DMS 273 (cell line): ENCODE measurements at regions not wholly inside any gene's neighbourhood (a gene's known extent, or its start where the extent isn't known, plus 50 kb on each side); places are given as distances from the start of the nearest gene placed in this dataset.
A peak's percentile ranks its signal among the peaks of the same experiment; 100 is the strongest.

Experiments used
- DNase-seq: peaks from one replicate; lab custom pipeline; 2025; ENCODE audit not compliant: unreplicated experiment; lab: John Stamatoyannopoulos, UW

- DNase-seq = peak; percentile 2
Measured at GRCh38 chr9:18137815-18138214, 336.1 kb upstream of the ADAMTSL1 start.

DNA sequence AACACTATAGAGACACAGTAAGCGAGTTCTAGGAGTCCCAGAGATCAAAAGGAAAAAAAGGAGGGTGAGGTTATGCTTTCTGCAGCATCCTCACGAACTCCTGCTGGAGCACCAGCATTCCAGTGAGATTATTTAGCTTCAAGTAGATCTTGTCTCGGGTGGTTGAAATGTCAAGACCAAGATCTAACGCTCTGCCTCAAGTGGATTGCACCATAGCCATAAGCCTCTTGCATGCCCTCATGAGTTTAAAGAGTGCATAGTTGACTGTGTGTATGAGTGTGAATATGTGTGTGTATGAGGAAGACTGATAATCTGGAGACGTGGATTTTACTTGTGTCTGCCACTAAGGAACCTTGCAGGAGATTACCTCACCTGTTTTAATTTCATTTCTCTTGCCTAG lies 335.3 kb upstream of the ADAMTSL1 start:
- DNase-seq = no peak

GRCh38 chr9:18141681-18142080 lies 332.3 kb upstream of the ADAMTSL1 start:
- no peak for DNase-seq

GRCh38 chr9:18143073-18143745 lies 330.7 kb upstream of the ADAMTSL1 start:
- peak; percentile 32 for DNase-seq

- DNase-seq = no peak
Measured at GRCh38 chr9:18146329-18146728, 327.6 kb upstream of the ADAMTSL1 start.

- DNase-seq = no peak
Measured at GRCh38 chr9:18149471-18150011, 324.4 kb upstream of the ADAMTSL1 start.

- no peak for DNase-seq
Measured at GRCh38 chr9:18154661-18155060, 319.3 kb upstream of the ADAMTSL1 start.

- no peak for DNase-seq
Measured at GRCh38 chr9:18159254-18159653, 314.7 kb upstream of the ADAMTSL1 start.

DNA sequence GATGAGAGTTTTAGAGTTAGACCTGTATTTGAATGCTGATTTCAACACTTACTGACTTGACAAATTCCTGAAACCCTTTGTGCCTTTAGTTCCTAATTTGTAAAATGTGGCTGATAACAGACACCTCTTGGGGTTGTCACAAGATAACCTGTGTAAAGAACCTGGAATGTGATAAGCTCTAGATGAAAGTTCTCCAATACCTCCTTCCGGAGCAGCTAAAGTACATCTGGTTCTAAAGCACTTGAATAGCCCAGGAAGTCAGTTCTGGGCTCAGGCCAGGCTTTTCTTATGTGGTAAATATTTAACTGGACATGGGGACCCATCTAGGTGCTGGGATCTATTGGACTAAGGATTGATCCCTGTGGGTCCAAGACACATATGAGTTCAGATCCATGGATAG lies 310.8 kb upstream of the ADAMTSL1 start:
- no peak for DNase-seq

- no peak for DNase-seq
Measured at GRCh38 chr9:18167733-18168132, 306.2 kb upstream of the ADAMTSL1 start.

GRCh38 chr9:18173923-18174322 lies 300.0 kb upstream of the ADAMTSL1 start:
- DNase-seq = no peak

DNA sequence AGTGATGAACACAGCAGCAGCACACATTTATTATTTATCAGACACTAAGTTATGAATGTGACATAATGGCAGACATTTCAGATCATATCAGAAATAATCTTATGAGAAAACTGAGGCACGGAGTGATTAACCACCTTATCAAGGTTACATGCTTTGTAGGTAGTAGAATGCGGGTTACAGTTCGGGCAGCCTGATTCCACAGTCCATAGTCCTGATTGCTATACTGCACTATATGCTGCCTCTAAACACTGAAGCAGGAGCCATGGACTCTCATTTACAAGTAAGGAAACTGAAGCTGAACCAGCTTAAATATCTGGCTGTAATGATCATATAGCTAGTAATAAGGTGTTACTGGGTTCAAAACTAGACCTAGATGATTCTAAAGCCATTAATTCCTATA lies 291.3 kb upstream of the ADAMTSL1 start:
- DNase-seq = no peak

DNA sequence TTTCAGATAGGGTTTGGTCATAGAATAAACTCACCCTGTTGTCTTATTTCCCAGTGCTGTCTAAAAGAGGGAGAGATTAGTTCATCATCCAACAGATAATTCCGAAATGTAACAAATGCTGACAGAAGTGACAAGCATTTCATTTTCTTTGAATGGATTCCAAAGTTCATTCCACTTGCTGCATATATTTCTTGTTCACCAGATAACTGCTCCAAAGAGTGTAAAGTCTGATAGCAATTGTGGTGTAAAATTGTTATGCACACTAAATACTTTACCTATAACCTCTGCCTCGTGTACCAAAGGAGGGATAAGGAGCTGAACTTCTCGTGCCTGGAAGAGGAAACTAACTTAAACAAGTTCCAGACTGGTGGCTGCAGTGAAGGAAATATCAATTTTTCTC lies 290.0 kb upstream of the ADAMTSL1 start:
- no peak for DNase-seq

GRCh38 chr9:18184401-18184800 lies 289.6 kb upstream of the ADAMTSL1 start:
- DNase-seq = no peak

DNA sequence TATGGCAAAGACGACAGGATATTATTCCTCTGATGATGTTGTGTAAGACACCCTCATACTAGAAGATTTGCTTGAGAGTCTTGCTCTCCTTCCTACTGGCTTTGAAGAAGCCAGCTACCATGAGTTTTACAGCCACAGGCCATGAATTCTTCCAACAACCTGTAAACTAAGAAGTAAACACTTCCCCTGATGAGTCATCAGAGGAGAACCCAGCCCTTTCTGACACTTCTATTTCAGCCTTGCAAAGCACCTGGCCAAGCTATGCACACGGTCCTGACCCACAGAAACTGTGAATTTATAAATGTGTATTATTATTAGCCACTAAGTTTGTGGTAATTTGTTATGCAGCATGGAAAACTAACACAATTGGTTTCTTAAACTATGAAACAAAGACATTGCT lies 288.8 kb upstream of the ADAMTSL1 start:
- DNase-seq = no peak

DNA sequence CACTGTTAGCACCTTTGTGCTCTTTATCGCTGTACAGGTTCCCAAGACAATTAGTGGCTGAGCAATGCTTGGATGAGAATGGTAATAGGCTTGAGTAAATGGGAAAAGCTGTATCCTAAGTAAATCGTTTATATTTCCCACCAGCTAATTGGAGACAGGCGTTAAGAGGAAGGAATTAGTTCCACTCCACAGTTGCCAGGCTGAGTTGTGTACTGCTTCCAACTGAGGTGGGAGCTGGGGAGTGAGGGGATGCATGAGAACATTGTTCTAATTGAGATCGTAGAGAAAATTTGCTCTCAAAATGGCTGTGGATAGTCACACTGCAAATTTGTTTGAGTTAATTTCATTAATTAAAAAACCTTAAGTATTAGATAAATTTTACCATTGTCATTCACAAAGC lies 285.0 kb upstream of the ADAMTSL1 start:
- no peak for DNase-seq

DNA sequence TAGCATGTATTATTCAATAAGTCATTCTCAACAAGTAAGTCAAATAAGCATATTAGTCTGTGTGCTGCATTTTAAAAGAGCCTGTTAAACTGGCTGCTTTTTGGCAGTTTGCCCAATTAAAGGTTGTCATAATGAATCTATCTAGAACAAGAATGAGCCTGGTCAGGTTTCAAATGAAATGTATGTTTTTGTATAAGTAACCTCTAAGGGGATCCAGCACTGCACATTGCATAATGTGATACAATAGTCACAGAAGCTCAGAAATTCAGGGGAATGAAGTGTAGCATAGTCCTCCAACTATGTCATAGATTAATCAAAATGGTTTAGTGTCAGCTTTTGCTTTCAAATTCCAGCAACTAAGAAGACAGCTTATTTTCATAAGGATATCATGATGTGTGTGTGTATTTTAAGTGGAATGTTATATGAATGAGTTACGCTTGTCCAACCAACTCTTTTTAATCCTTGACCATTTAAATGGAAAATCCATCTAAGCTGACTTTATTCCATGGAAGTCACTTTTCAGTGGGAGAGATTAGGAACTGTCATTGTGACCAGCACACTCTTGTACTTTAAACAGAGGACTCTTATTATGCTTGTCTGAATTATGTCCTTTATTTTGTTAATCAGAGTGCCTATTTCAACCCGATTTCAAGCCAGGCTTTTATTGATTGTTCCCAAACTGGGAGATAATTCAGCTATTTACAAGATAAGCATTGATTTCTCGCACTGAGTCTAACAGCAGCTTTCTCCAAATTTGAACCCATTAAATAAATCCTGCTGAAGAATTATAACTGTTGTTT lies 283.9 kb upstream of the ADAMTSL1 start:
- DNase-seq = peak; percentile 6

GRCh38 chr9:18190671-18191374 lies 283.1 kb upstream of the ADAMTSL1 start:
- DNase-seq = no peak

DNA sequence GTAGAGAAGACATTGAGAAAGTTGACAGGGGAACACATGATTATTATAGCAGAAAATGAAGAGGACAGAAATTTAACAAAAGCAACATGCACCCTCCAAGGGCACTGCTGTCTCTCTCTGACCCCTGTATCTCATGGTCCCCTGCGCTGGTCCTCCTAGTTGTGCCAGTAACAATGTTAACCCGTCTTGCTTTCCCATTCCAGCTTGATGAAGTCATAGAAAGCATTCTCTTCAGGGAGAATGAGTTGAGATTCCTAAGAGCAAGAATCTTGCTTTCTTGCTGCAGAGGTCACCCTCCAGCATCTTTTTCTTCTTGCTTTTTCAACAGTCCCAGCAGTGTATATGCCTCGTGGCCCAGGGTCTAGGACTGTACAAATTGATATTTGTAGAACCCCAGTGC lies 279.6 kb upstream of the ADAMTSL1 start:
- no peak for DNase-seq

DNA sequence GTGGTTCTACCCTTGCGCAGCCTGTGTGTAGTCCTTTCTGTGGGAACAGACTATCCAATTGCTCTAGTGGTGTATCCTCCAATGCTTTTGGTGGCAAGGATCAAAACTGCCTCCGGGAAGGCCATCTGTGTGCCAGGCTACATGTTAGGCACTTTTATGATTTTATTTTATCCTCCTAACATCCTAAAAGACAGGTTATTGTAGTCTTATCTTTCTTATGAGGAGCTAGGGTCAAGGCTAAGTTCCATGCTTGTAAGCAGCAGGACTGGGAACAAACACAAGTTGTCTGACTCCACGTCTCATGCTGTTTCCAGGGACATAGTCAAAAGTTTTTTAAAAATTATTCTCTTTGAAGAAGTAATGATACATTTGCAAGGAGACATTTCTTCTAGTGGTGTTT lies 278.7 kb upstream of the ADAMTSL1 start:
- no peak for DNase-seq

DNA sequence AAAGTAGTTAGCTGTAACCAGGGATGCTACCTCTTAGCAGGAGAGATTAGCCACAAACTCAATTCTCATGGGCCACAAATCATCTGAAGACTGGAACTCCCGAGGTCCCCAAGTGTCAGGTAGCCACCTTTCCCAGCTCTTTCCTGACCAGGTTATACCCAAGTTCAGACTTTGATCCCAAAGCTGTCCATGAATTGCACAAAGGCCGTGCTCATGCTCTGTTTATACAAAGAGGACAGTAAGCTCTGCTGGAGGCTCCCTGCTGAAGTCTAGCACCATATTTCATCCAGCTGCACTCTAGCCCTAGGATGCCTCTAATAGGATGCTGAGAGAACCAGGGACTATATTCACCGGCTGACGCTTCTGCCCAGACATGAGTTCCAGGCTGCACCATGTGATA lies 271.0 kb upstream of the ADAMTSL1 start:
- no peak for DNase-seq

DNA sequence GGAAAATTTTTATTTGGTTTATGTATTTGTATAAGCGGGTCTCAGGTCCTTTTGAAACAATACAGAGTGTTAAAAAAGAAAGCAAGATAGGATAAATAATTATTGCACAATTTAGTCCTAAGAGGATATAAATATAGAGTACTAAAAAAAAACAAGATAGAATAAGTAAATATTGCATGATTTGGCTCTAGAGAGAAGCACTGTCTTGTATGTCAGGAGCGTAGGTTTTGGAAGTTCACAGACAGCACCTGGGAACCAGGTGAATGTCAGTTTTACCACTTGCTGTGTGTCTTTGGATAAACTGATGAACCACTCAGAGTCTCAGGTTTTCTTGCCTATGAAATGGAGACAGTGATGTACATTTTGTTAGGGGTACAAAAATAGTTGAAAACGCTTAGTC lies 266.2 kb upstream of the ADAMTSL1 start:
- no peak for DNase-seq
